T-helper 22 cell (primary cell): ENCODE measurements at regions not wholly inside any gene's neighbourhood (a gene's known extent, or its start where the extent isn't known, plus 50 kb on each side); places are given as distances from the start of the nearest gene placed in this dataset.
"Not testable (repeated sequence)": the region's sequence is repeated elsewhere in the genome, so short reads cannot be mapped to it uniquely, and the experiment has no call there.

Experiments
- DNase-seq: peaks from one replicate; pipeline ENCODE4 v3.0.0-alpha.2; 2020; ENCODE audit warnings: low read depth

DNA sequence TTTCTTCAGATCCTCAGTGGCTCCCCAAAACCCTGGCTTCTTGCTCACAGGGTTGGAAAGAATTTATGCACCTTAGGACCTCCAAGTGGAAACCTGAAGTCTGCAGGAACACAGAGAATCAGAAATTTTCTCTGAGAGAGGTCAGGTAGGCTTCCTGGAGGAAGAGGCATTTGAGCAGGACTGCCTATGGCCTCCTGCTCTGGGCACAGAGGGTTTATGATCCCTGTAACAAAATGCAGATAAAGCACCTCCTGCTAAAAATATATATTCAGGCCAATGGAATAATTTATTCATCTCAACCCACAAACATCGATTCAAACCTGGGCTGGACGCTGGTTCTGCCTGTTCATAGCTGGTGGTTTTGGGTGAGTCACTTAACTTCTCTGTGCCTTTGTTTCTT is 68.1 kb upstream of the FGF3 start:
- no peak for DNase-seq

DNA sequence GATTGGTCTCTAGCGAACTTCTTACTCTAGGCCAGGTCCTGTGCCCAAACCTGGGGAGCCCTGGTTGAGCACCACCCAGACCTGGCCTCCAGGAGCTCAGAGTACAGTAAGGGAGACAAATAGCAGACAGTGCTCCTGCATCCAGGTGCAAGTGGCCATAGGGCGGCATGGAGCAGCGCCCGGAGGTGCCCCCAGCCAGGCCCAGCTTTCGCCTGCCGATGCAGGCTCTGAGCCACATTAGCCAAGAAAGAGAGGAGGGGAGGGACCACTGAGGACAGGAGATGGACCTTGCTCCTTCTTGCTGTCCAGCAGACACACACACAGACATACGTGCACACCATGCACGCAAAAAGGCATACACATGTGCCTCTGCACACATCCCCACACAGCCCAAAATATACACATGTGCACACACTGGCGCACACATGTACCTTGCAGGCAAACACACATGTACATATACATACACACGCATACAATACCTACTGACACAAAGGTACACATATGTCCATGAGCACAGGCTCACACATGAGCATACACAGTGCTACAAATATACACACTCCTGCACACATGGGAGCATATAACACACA is 68.7 kb upstream of the FGF3 start:
- no peak for DNase-seq

DNA sequence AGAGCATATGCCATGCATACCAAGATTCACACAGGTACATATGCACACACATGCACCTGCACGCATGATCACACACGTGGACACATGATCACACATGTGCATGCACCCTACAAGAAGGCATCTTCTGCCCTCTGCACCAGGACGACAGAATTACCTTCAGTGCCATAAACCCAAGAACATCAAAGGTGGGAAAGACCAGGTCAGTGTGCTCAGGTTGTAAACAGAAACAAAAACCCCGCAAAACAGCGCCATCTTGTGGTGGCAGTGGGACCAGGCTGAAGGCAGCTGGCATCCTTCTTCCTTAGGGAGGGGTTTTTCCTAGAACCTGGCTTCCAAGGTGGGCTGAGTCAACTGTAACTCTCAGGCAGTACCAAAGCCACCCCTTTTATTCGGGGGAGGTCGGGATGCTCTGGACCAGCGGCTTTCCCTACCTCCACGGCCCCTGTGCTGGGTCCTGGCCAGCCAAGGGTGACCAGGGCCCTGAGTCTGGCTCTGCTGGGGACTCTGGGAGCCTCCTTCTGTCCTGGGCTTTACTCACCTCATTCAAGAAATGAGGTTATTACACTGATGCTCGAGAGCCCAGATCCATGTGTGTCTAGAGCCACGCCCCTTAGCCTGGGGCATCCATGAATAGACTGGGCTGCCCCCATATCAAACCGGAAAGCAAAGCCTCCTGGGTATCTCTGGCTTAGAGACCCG is 69.4 kb upstream of the FGF3 start:
- DNase-seq, result no peak

DNA sequence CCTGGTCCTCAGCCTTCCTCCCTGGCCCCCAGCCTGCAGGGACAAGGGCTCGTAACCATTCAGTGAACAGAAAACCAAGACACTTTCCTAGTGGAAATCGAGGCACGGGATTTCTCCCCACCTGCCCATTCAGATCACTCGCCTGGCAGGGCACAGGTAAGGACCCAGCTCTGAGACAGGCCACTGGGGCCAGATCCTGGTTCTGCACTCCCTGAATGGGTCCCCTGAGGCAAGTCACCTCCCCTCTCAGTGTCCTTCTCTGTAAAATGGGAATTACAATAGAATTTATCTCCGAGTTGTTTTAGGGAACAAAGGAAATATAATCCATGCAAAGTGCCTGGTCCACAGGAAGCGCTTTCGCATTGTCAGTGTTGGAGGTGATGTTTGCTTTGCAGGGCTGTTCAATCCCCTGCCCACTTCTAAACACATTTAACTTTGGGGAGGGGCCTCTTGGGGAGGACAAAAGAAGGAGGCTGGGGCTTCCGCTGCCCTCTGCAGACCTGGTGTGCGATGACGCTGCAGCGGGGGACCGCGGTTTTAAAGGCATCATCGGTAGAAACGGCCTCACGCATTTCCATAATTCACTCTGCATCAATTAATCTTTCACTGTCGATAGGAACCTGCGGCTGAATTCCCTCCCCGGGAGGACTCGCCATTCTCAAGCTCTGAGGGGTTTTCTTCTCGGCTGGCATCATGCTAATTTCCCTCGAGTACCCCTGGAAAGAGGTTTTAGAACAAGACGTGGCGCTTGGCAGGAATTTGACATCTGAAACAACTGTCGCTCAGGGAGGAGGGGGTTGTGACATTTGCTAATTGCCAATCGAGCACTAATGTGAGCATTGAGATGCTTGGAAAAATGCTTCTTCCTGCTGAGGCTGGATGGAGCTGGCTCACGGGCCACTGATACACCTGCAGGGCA is 70.4 kb upstream of the FGF3 start:
- DNase-seq, result no peak

DNA sequence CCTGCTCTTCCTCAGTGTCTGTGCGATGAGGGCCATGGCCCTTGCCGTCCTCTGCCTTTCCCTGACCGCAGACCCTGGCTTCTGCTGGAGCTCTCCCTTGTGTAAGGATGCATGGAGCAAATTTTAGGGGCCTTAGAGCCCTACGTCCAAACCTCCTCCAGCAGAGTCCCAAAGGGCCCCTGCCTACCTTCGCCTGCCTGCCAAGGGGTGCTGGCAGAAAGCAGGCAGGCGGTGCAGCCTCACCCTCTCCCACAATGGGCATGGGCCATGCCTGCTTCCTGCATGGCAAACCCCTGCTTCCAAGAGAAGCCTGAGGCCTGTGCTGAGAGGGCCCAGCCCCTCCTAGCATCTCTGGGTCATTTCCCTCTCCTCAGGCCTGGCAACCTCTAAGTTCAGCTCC is 71.3 kb upstream of the FGF3 start:
- DNase-seq, result no peak

DNA sequence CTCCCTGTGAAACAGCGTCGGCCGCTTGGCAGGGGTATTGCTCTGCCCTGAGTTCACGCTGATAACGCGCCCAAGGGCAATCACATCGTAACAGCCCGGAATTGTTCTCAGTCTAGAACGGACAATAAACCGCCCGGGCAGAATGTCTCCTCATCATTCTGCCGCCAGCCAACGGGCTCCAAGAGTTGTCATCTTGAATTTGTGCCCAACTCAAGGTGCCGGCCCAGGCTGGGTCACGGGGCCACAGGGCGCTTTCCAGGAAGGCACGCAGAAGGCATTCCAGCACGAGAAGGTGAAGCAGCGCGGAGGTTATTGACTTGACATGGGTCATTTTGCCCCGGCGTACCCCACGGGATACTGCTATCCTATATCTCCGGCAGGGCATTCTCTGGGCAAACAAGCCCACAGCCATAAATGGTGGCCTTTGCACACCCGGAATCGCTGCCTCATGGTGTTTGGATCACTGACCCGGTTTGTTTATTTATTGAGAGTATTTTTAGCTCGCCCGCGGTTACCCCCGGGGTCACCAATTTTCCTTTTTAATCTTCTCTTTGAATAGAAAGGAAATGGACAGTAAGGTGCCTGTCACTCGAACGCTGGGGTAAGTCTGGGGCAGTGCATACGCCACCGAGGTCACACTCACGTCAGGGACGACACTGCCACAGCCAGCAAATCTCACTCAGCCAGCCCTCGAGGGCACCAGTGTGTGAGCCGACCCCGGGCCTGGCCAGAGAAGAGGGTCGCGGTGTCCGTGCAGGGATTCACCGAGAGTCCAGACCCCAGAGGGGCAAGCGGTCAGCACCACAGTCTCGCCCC is 72.4 kb upstream of the FGF3 start:
- DNase-seq, result no peak

DNA sequence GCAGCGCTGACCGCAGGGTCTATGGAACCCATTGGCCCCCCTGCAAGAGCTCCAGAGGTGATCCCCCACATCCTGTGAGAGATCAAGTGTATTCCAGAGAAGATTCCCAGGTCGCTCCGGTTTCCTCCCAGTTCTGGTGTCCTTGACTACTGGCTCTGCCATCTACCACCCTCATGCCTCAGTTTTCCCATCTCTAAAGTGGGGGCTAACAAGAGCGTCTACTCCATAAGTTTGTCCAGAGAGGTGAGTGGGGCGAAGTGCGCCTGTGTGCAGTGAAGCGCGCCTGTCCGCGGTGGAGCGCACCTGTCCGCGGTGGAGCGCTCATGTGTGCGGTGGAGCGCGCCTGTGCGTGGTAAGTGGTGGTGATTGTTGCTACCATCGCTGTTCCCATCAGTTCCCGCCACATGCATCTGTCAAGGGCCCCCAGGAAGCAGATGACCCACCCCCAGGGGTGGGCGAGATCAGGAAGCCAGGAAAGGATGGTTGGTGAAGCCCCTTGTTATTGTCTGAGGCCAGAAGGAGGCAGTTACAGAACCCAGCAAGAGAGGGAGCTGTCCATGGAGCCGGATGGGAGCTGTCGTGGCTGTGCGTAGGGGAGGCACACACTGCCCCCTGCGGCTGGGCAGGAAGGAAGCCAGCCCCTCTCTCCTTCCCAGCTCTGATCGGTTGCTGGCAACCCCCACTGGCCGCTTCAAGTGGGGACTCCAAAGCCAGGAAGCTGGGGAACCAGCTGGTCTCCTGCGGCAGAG is 73.2 kb upstream of the FGF3 start:
- no peak for DNase-seq

DNA sequence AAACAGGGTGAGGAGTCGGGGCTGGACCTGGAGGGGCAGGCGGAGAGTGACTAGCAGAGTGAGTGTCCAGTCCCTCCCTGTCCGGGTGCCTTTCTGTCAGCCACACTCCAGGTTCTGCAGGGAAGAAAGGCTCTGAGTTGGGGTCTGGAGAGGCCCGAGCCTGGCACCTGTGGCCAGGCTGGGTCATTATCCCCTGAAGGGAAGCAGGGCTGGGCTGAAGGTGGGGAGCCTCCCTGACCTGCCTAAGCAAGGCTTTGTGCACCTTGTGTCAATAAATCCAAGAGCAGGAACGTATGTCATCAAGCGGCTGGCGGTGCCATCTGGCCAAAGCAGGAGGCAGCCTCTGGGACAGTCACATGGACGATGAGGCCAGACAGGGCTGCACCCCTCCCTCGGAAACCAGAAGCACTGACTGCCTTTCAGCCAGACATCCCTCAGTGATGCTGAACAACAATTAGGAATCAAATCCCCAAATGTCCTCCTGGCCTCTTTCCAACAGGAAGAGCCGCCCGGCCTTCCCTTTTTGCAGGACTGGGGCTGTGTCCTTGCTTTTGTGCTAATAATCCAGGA is 73.9 kb upstream of the FGF3 start:
- DNase-seq, result no peak

DNA sequence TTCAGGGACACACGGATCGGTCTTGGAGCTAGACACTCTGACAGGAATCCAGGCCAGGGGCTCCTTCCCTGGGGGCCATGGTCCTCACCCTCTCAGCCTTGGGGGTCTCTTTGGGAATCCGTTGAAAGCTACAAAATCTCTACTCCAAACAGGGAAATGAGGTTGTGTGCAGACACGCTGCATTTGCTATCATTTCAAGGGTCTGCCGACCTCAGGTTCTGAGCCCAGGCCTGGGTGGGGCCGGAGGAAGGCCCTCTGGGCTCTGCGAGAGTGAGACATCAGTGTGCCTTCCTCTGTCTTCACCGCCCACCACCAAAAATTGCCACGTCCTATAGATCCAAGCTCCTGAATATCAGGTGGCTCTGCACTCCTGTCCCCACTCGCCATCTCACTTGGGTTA is 74.4 kb upstream of the FGF3 start:
- no peak for DNase-seq

DNA sequence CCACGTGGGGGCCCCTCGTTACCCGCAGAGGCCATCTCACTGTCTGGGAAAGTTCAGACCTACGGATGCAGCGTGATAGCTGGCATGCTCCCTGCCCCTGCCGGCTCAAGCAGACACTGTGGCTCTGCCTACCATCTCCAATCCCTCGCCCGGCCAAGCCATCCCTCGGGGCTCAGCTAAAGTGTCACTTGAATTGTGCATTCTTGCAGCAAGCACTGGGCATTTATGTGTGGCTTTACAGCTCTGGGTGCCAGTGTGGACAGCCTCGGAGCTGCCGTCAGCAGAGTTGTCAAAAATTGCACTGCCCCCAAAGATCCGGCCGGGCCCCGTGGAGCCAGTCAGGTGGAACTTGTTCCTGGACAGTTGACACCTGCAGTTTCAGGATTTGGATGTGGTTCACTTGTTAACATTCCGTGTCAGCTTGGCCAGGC is 75.0 kb upstream of the FGF3 start:
- DNase-seq, result no peak

DNA sequence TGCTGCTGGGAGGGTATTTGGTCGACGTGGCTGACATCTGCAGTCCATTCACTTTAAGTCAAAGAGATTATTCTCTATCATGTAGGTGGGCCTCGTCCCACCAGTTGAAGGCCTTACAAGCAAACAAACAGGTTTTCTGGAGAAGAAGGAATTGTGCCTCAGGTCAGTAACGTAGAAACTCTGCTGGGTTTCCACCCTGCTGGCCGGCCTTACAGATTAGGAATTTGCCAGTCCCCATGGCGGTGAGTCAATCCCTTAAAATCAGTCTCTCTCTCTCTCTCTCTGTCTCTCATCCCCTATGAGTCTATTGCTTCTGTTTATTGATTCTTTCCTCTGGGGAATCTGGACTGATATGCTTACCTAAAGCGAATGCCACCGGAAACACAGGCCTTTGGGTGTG is 75.4 kb upstream of the FGF3 start:
- no peak for DNase-seq

DNA sequence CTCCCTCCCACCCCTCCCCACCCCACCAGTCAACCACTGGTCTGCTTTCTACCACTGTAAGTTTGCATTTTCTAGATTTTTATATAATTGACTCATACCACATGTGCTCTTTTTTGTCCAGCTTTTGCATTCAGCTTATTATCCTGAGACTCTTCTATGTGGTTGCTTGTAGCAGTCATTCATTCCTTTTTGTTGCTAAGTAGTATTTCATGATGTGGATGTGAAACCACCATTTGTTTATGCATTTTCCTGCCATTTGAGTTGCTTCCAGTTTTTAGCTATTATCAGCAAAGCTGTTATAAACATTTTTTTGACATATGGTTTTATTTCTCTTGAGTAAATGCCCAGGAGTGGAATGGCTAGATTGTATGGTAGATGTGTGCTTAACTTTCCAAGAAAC is 77.0 kb upstream of the FGF3 start:
- DNase-seq, result no peak

DNA sequence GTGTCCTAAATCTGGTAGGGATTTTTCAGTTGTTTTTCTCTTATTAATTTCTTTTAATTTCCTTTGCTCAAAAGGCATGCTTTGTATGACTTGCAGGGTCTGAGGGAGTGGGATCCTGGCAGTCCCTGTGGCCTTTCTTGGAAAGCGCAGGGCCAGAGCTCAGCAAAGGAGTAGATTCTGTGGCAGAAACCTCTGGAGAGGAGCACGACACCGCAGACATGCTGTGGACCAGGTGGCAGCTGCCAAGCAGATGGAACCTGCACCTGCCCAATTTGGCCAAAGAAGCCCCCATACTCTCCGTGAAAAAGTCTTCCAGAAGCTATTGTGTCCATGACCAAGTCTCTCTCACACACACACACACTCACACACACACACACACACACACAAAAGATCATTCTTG is 78.9 kb upstream of the FGF3 start:
- DNase-seq, result no peak

DNA sequence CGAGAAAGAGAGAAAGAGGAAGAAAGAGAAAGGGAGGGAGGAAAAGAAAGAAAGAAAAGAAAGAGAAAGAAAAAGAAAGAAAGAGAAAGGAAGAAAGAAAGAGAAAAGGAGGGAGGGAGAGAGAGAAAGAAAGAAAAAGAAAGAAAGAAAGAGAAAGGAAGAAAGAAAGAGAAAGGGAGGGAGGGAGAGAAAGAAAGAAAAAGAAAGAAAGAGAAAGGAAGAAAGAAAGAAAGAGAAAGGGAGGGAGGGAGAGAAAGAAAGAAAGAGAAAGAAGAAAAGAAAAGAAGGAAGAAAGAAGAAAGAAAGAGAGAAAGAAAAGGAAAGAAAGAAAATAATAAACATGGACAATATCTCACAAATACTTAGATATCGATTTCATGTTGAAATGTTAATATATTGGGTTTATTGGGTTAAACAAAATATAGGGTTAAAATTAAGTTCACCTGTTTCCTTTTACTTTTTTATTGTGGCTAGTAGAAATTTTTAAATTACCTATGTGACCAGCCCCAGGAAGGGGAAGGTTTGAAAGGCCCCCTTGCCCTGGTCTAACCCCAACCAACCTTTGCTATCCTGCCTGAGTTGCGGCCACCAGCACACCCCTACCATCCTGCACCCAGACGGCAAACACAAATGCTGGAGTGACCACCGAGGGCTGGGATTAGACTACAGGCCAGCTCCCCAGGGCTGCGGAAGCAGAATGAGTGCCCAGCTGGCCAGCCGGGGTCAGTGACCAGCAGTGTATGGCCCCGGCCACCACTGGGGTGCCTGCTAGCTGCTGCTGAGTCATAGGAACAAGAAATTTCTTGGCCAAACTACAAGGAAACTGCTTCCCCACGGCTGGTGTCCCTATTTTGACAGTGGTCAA is 81.0 kb upstream of the FGF3 start:
- DNase-seq, result no peak

DNA sequence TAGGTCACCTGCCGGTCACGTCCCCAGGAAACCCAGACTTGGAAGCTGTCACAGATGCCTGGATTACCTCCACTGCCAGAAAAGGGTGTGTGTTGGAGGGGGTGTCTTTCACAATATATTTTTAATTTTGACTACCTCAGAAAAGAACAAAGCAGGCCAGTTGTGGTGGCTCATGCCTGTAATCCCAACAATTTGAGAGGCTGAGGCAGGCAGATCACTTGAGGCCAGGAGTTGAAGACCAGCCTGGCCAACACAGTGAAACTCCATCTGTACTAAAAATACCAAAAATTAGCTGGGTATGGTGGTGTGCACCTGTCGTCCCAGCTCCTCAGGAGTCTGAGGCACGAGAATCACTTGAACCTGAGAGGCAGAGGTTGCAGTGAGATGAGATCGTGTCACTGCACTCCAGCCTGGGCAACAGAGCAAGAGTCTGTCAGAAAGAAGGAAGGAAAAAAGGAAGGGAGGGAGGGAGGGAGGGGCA is 81.6 kb upstream of the FGF3 start:
- DNase-seq, result not testable (repeated sequence)

DNA sequence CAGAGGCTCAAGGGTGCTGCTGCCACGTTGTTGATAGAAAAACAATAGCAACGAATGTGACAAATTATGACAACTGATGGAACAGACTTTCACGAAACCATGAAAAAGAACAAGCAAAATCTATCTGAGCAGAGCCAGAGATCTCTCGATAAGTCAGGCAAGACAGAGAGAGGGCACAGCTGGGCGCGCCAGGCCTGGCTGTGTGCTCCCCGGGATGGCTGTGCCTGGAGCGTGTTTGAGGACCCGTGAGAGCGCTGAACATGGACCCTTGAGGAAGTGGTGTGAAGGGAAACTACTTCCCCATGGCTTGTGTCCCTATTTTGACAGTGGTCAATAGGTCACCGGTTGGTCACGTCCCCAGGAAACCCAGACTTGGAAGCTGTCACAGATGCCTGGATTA is 83.1 kb upstream of the FGF3 start:
- DNase-seq, result no peak

DNA sequence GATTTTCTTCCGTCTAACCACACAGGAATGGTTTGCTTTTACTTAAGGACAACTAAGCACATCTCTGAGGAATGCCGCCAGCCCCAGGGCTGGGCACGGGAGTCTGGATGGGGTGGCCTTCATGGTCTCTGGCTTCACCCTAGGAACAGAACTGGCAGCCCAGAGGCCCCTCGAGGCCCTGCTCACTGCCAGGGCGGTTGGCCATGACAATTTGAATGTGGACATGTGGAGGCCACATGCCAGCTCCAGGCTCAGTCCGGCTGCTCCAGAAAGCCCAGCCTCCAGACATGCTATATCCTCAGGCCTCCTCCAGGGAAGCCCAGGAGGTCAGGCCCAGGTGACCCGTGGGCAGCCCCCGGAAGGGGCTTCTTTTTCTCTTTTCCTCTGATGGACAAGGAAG is 84.0 kb upstream of the FGF3 start:
- DNase-seq, result no peak

DNA sequence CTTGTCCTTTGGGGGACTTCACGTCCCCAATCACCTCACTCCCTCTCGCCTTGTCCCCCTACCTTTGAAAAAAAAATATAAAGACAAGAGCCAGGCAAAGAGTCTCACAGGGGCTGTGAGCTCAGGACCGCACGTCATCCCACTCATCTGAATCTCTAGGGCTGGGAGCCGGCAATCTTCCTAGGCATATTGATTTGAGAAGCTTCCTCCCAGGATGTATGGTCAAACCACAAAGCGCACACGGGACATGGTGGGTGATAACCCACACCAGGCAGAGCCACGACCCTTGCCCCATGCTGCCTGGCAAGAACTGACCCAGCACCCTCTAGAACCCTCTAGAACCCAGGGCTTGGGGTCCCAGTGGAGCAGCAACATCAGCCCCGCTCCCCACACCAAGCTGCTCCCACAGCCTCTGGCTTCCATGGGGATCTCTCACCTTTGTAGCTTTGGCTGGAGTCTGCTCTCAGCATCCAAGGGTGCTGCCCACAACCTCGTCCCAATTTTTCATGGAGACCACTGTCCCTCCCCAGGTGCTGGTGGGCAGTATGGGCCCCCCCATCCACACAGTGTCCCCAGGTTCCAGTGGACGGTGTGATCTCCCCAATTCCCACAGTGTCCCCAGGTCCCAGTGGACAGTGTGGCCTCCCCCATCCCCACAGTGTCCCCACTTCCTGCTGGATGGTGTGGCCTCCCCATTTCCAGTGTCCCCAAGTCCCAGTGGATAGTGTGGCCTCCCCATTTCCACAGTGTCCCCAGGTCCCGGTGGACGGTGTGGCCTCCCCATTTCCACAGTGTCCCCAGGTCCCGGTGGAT is 85.2 kb upstream of the FGF3 start:
- no peak for DNase-seq

DNA sequence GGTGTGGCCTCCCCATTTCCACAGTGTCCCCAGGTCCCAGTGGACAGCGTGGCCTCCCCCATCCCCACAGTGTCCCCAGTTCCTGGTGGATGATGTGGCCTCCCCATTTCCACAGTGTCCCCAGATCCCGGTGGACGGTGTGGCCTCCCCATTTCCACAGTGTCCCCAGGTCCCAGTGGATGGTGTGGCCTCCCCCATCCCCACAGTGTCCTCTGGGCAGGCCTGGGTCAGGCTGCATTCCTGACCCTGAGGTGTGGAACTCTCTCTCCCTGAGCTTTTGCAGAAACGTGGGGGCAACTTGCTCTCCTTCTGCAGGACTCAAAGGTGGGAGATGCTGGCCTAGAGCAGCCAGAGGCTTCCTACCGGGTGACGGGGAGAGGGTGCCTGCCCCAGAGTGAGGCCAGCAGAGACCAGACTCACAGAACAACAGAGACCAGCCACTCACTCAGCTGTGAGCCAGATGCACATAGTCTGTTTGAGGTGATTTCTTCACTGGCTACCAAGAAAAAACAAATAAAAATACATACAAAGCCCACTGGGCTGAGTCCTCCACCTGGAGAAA is 85.8 kb upstream of the FGF3 start:
- DNase-seq, result no peak
